Spinal cord (tissue), 9 donors: ENCODE measurements at regions not wholly inside any gene's neighbourhood (a gene's known extent, or its start where the extent isn't known, plus 50 kb on each side); places are given as distances from the start of the nearest gene placed in this dataset.
A peak's percentile ranks its signal among the peaks of the same experiment; 100 is the strongest.
"Not testable (repeated sequence)": the region's sequence is repeated elsewhere in the genome, so short reads cannot be mapped to it uniquely, and the experiment has no call there.

Source experiments
- DNase-seq, 6 donors: peaks; one replicate each; pipeline versions ENCODE4 v3.0.0 to v3.0.0-alpha.2; 2013 to 2015; ENCODE audit warnings: low spot score in 6 of 6, low read depth in 4 of 6
- H3K27ac ChIP-seq: one replicate; pipeline ENCODE4 v1.5.1; 2013; ENCODE audit warnings: low read depth, low read length, control low read depth
- H3K27me3 ChIP-seq: one replicate; pipeline ENCODE4 v1.6.1; 2013; ENCODE audit warnings: low read length; ENCODE audit not compliant: control insufficient read depth, insufficient read depth
- H3K36me3 ChIP-seq: one replicate; pipeline ENCODE4 v1.6.1; 2013; ENCODE audit warnings: low read length; ENCODE audit not compliant: control insufficient read depth, insufficient read depth
- H3K4me1 ChIP-seq: one replicate; pipeline ENCODE4 v1.6.1; 2013; ENCODE audit warnings: low read length; ENCODE audit not compliant: control insufficient read depth, insufficient read depth
- H3K4me3 ChIP-seq: one replicate; pipeline ENCODE4 v1.5.1; 2013; ENCODE audit warnings: low read depth, low read length, control low read depth
- H3K9me3 ChIP-seq: one replicate; pipeline ENCODE4 v1.6.1; 2013; ENCODE audit warnings: low read length; ENCODE audit not compliant: control insufficient read depth, insufficient read depth
- WGBS: methylation state at CpG from one replicate; pipeline ENCODE4 v1.1.5; 2013; ENCODE audit warnings: missing lambda C conversion rate; ENCODE audit not compliant: insufficient coverage; 5-methylcytosine and 5-hydroxymethylcytosine counted together
- donor health status: healthy.

DNA sequence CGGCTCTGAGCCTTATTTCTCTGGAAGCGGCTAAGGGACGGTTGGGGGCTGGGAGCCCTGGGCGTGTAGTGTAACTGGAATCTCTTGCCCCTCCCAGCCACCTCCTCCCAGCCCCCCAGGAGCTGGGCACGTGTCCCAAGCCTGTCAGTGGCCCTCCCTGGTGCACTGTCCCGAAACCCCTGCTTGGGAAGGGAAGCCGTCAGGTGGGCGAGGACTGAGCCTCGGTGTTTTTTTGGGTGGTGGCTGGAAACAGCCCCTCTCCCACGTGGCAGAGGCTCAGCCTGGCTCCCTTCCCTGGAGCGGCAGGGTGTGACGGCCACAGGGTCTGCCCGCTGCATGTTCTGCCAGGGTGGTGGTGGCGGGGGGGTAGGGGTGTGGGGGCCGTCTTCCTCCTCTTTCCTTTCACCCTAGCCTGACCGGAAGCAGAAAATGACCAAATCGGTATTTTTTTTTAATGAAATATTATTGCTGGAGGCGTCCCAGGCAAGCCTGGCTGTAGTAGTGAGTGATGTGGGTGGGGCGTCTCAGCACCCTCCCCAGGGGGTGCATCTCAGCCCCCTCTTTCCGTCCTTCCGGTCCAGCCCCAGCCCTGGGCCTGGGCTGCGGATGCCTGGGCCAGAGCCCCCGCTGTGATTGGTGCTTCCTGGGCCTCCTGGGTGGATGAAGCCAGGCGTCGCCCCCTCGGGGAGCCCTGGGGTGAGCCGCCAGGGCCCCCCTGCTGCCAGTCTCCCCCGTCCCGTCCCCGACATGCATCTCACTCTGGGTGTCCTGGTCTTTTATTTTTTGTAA is 58.8 kb upstream of the GOLGA8A start:
- no peak overlapping the region for H3K27ac ChIP-seq
- H3K27me3 ChIP-seq = peaks cover 51% of the 10 kb centered on the region
- no peak for DNase-seq
- WGBS = 13% methylated on average over 12 of the region's 30 CpGs
- H3K4me1 ChIP-seq = peaks cover 24% of the 10 kb centered on the region
- H3K4me3 ChIP-seq = no peak overlapping the region
- peaks cover 3% of the 10 kb centered on the region for H3K9me3 ChIP-seq
- H3K36me3 ChIP-seq = no peaks in the 10 kb centered on the region

DNA sequence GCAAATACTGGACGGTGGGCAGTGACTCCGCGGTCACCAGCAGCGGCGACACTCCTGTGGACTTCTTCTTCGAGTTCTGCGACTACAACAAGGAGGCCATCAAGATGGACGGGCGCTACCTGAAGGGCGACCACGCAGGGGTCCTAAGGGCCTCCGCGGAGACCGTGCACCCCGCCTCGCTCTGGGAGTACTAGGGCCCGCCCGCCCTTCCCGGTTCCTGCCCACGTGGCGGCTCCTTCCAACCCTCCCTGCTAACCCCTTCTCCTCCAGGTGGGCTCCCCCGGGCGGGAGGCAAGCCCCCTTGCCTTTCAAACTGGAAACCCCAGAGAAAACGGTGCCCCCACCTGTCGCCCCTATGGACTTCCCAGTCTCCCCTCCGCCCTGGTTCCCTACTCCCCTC is 58.1 kb upstream of the GOLGA8A start:
- H3K36me3 ChIP-seq, H3K9me3 ChIP-seq, H3K27ac ChIP-seq, H3K4me3 ChIP-seq, DNase-seq: not testable (repeated sequence)
- Histone ChIP-seq H3K4me1 (peaks cover 24% of the 10 kb centered on the region), H3K27me3 (peaks cover 57% of the 10 kb centered on the region)
- 13% methylated on average over 23 of the region's 26 CpGs for WGBS

DNA sequence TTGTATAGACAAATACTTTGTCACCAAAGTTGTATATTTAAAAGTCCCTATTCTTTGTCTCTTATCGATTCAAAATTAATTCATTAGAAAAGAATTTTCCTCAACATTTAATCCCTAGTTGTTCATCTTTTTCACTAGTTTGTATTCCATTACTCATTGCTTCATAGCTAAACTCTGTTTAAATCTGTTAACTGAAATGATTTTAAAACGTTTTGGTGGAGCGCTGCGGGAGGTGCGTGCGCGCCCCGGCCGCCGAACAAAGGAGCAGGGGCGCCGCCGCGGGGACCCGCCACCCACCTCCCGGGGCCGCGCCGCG is 56.4 kb upstream of the GOLGA8A start:
- H3K4me3 ChIP-seq = no peak overlapping the region
- H3K27ac ChIP-seq = no peak overlapping the region
- no peak for DNase-seq
- H3K4me1 ChIP-seq = peaks cover 24% of the 10 kb centered on the region
- H3K27me3 ChIP-seq = peaks cover 65% of the 10 kb centered on the region
- WGBS = under 1% methylated on average over 19 of the region's 20 CpGs
- H3K36me3 ChIP-seq = no peaks in the 10 kb centered on the region
- peaks cover 3% of the 10 kb centered on the region for H3K9me3 ChIP-seq

DNA sequence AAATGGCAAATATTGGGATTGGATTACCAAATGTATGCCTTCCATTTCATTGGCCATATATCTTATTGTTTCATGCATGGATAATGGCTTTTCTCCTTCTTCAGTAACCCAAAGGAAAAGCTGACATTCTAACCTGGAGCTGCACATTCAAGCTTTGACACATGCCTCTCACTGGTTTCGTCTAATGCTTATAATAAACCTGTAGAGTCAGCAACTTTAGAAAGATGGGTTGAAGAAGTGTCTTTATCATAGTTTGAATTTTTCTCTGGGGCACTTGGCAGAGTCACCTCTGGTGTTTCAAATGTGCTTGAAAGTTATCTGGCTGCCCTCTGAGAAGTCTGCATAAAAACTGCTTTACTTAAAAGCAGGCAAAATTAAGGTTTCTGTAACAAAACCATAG is 55.4 kb upstream of the GOLGA8A start:
- DNase-seq = peak in 1 of 6 donors; percentile 2
- peaks cover 63% of the 10 kb centered on the region for H3K27me3 ChIP-seq

DNA sequence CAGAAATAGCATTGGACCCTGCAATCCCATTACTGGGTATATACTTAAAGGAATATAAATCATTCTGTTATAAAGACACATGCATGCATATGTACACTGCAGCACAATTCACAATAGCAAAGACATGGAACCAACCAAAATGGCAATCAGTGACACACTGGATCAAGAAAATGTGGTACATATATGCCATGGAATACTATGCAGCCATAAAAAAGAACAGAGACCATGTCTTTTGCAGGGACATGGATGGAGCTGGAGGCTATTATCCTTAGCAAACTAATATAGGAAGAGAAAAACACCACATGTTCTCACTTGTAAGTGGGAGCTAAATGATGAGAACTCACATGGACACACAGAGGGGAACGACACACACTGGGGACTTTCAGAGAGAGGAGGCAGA is 53.9 kb upstream of the GOLGA8A start:
- H3K36me3 ChIP-seq, H3K27ac ChIP-seq, H3K9me3 ChIP-seq, DNase-seq, H3K4me3 ChIP-seq: not testable (repeated sequence)
- Histone ChIP-seq H3K27me3 (peaks cover 59% of the 10 kb centered on the region), H3K4me1 (peaks cover 21% of the 10 kb centered on the region)
- WGBS = no CpG with 5 or more reads among the region's 1 CpG

More for the DNA sequence above, 55.4 kb upstream of the GOLGA8A start:
- no peak overlapping the region for H3K4me3 ChIP-seq
- peaks cover 24% of the 10 kb centered on the region for H3K4me1 ChIP-seq
- H3K9me3 ChIP-seq = peaks cover 3% of the 10 kb centered on the region
- no CpG with 5 or more reads among the region's 1 CpG for WGBS
- no peaks in the 10 kb centered on the region for H3K36me3 ChIP-seq
- no peak overlapping the region for H3K27ac ChIP-seq

DNA sequence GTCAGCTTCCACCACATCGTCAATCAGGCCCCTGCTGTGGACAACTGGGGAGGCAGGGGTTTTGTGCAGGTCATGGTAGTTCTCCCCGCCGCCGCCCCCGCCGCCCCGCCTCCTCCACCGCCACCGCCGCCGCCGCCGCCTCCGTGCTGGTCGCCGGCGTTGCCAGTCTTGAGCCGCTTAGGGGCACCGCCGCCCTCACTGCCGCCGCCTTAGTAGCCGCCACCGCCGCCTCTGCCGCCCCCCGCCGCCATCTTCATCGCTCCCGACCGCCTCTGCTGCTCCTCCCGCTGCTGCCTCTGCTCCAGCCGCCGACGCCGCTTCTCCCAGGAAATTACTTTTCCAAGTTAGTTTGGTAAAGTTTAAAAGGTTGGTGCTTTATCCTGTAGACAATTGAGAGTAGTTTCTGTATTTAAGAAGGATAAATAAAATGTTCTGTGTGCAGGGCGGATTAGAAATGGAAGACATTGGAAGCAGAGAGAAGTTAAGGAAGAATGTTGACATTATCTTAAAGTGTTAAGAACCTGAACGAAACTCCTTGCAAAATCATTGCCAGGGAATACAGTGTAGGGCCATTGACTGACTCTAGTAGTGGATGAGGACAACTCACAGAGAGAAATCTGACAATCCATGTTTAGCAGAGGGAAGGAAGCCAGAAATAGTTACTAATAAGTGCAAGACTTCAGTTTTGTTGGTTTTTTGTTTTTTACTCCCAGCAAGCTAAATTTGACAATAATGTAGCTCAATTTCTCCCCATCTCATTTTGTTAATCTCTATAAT is 53.0 kb upstream of the GOLGA8A start:
- Histone ChIP-seq H3K36me3 (no peaks in the 10 kb centered on the region), H3K4me3 (no peak overlapping the region), H3K27ac (no peak overlapping the region), H3K9me3 (peaks cover 3% of the 10 kb centered on the region), H3K4me1 (peaks cover 14% of the 10 kb centered on the region), H3K27me3 (peaks cover 51% of the 10 kb centered on the region)
- 7% methylated on average over 22 of the region's 38 CpGs for WGBS
- no peak for DNase-seq

DNA sequence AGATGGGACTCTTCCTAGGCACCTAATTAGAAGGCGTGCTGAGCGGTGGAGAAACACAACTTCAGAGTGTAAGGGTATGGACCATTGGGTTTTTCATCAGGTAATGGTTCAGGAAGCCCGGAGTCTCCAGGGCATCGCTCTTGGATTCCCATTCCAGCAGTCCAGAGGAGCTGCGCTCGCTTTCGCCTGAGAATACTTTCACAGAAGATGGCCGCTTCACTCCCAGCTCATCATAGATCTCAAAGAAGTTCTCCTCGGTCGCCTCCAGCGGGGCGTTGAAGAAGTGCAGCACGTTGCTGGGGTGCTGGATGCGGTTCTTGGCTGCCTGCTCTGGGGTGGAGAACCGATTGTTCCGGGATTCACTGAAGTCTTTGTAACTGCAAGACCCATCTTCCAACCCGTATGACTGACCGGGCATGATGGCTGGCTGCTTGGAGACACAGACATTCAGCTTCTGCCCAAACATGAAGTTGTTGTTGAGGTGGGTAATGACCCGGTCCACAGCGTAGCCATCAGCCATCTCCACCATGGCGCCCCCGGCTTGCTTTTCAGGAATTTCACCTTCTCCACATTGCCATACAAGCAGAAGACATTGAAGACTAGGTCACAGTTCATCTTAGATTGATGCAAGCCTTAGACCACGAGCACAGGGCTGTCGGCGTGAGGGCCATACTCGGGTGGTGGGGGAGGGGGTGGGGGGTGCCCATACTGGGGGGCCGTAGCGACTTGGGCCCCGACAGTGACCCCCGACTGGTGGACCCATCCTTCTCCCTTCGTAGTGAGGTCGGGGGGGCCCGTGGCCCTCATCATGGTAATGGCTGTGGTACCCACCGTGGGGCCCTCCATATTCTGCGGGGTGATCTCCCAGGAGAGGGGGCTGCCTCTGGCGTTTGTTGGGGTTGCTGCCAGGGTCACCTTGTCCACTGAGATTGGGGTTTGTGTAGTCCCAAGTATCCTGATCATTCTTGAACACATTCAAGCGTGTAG is 51.7 kb upstream of the GOLGA8A start:
- H3K9me3 ChIP-seq, H3K4me3 ChIP-seq, H3K4me1 ChIP-seq, DNase-seq, H3K27ac ChIP-seq, H3K36me3 ChIP-seq: not testable (repeated sequence)
- 87% methylated on average over 21 of the region's 37 CpGs for WGBS
- peaks cover 37% of the 10 kb centered on the region for H3K27me3 ChIP-seq
